DLD1 (cell line): ENCODE measurements at regions not wholly inside any gene's neighbourhood (a gene's known extent, or its start where the extent isn't known, plus 50 kb on each side); places are given as distances from the start of the nearest gene placed in this dataset.

Source experiments
- in situ Hi-C: cut with HindIII; loops from 2 replicates; pipeline ENCODE4 v1.10.0; 2017; ENCODE audit warnings: low sequenced_read_pairs

GRCh38 chr11:129590030-129590752 is 214.5 kb downstream of the BARX2 start:
- in situ Hi-C loops: loop anchor here (10.0 kb wide), 1 partner anchor 65 kb away; no protein-coding TSS in a partner anchor

GRCh38 chr11:129590753-129591475 is 215.3 kb downstream of the BARX2 start:
- in situ Hi-C loops: loop anchor here (10.0 kb wide), 1 partner anchor 66 kb away; no protein-coding TSS in a partner anchor

- in situ Hi-C loops: loop anchor here (10.0 kb wide), 1 partner anchor 67 kb away; no protein-coding TSS in a partner anchor
Measured at GRCh38 chr11:129591527-129591926, 215.9 kb downstream of the BARX2 start.

GRCh38 chr11:129592191-129592590 is 216.5 kb downstream of the BARX2 start:
- in situ Hi-C loops: loop anchor here (10.0 kb wide), 1 partner anchor 67 kb away; no protein-coding TSS in a partner anchor

GRCh38 chr11:129593098-129593497 is 217.4 kb downstream of the BARX2 start:
- in situ Hi-C loops: loop anchor here (10.0 kb wide), 1 partner anchor 68 kb away; no protein-coding TSS in a partner anchor

GRCh38 chr11:129595038-129595962 is 219.7 kb downstream of the BARX2 start:
- in situ Hi-C loops: loop anchor here (5.0 to 10.0 kb wide), 2 partner anchors 70 to 193 kb away; no protein-coding TSS in a partner anchor

GRCh38 chr11:129596351-129596750 is 219.3 kb upstream of the TMEM45B start:
- in situ Hi-C loops: loop anchor here (5.0 to 10.0 kb wide), 2 partner anchors 72 to 194 kb away; no protein-coding TSS in a partner anchor

GRCh38 chr11:129598378-129598777 is 217.3 kb upstream of the TMEM45B start:
- in situ Hi-C loops: loop anchor here (5.0 to 10.0 kb wide), 2 partner anchors 74 to 196 kb away; no protein-coding TSS in a partner anchor

GRCh38 chr11:129605815-129606214 is 209.8 kb upstream of the TMEM45B start:
- in situ Hi-C loops: no loop called here

- in situ Hi-C loops: no loop called here
Measured at GRCh38 chr11:129608711-129609110, 206.9 kb upstream of the TMEM45B start.

GRCh38 chr11:129610125-129610524 is 205.5 kb upstream of the TMEM45B start:
- in situ Hi-C loops: loop anchor here (5.0 to 10.0 kb wide), 2 partner anchors 53 to 85 kb away; no protein-coding TSS in a partner anchor

GRCh38 chr11:129610545-129610944 is 205.1 kb upstream of the TMEM45B start:
- in situ Hi-C loops: loop anchor here (5.0 to 10.0 kb wide), 2 partner anchors 53 to 84 kb away; no protein-coding TSS in a partner anchor

- in situ Hi-C loops: loop anchor here (5.0 to 10.0 kb wide), 2 partner anchors 55 to 83 kb away; no protein-coding TSS in a partner anchor
Measured at GRCh38 chr11:129611661-129612446, 203.8 kb upstream of the TMEM45B start.

- in situ Hi-C loops: loop anchor here (5.0 to 10.0 kb wide), 2 partner anchors 55 to 82 kb away; no protein-coding TSS in a partner anchor
Measured at GRCh38 chr11:129612447-129612961, 203.1 kb upstream of the TMEM45B start.

GRCh38 chr11:129613071-129613470 is 202.6 kb upstream of the TMEM45B start:
- in situ Hi-C loops: loop anchor here (5.0 to 10.0 kb wide), 2 partner anchors 56 to 82 kb away; no protein-coding TSS in a partner anchor

GRCh38 chr11:129614256-129614944 is 201.2 kb upstream of the TMEM45B start:
- in situ Hi-C loops: loop anchor here (5.0 to 10.0 kb wide), 2 partner anchors 57 to 80 kb away; no protein-coding TSS in a partner anchor

- in situ Hi-C loops: loop anchor here (10.0 kb wide), 1 partner anchor 77 kb away; no protein-coding TSS in a partner anchor
Measured at GRCh38 chr11:129618046-129618569, 197.5 kb upstream of the TMEM45B start.
